ENCODE measurements at regions not wholly inside any gene's neighbourhood (a gene's known extent, or its start where the extent isn't known, plus 50 kb on each side); places are given as distances from the start of the nearest gene placed in this dataset.

DNA sequence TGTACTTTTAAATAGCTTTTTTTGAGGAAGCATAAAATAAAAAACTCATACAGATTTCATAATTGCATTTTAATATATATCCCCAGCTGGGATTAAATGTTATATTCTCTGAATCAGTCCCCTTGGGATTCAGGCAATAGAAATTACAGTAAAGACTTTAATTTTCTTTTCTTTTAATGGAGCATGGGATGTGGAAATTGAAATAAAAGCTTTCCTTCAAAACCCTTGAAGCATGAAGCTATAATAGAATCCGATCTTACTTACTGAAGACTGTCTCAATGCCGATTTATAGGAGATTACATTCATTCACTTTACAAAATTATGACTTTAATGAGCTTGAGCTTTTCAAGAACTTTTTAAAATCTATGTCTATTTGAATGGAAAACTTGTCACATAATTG, 243.4 kb downstream of the SPRY2 start:
- no peaks in the 10 kb centered on the region for H3K27me3 ChIP-seq (ENCODE audit: control insufficient read depth, insufficient read depth, low read length, poor library complexity, severe bottlenecking)
- WGBS, 2 experiments (ENCODE audit: insufficient coverage in 1 of 2, insufficient read length in 1 of 2): 95 to 100% methylated on average over 2 of the region's 2 CpGs
- H3K36me3 ChIP-seq (ENCODE audit: control insufficient read depth, insufficient read depth, low read length): no peaks in the 10 kb centered on the region
- Mint-ChIP-seq H3K9me3 (no peaks in the 10 kb centered on the region), H3K36me3 (ENCODE audit: low read depth) (no peaks in the 10 kb centered on the region), H3K27ac (no peak overlapping the region), H3K27me3 (ENCODE audit: insufficient read depth) (no peaks in the 10 kb centered on the region), H3K4me3 (no peak overlapping the region), H3K4me1 (peaks cover 10% of the 10 kb centered on the region)
- no peak overlapping the region for H3K9ac ChIP-seq (ENCODE audit: extremely low read depth, low read length, poor library complexity, severe bottlenecking)
- H3K4me1 ChIP-seq (ENCODE audit: control insufficient read depth, insufficient read depth, low read length): peaks cover 2% of the 10 kb centered on the region
- H3K4me3 ChIP-seq (ENCODE audit: low read length): no peak overlapping the region
- no peaks in the 10 kb centered on the region for H3K9me3 ChIP-seq (ENCODE audit: control insufficient read depth, low read length)
- DNase-seq: no peak
- TF ChIP-seq, protein P1, sequence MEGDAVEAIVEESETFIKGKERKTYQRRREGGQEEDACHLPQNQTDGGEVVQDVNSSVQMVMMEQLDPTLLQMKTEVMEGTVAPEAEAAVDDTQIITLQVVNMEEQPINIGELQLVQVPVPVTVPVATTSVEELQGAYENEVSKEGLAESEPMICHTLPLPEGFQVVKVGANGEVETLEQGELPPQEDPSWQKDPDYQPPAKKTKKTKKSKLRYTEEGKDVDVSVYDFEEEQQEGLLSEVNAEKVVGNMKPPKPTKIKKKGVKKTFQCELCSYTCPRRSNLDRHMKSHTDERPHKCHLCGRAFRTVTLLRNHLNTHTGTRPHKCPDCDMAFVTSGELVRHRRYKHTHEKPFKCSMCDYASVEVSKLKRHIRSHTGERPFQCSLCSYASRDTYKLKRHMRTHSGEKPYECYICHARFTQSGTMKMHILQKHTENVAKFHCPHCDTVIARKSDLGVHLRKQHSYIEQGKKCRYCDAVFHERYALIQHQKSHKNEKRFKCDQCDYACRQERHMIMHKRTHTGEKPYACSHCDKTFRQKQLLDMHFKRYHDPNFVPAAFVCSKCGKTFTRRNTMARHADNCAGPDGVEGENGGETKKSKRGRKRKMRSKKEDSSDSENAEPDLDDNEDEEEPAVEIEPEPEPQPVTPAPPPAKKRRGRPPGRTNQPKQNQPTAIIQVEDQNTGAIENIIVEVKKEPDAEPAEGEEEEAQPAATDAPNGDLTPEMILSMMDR (conservative IDR thresholded peaks at IDR 0.05): no peak
- no peak overlapping the region for H3K27ac ChIP-seq (ENCODE audit: low read depth, low read length)

DNA sequence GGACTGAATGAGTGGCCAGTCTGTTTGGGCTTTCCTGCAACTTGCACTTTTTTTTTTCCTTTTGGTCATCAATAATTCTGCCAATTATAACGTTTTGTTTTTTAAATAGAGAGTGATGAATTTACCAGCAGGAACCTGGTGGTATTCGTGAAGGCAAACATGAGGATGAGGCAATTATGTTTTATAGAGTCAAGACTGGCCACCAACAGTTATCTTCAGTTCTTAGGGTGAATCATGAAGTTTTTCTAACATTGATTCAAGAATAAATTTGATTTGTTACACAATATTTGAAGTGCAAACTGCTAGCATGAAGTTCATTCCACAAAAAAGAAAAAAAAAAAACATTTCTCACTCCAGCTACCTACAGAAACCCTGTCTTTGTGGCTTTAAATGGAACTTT, 244.5 kb downstream of the SPRY2 start:
- H3K27ac Mint-ChIP-seq: no peak overlapping the region
- WGBS, 2 experiments (ENCODE audit: insufficient coverage in 1 of 2, insufficient read length in 1 of 2): 42 to 60% methylated on average over 1 to 2 of the region's 2 CpGs

DNA sequence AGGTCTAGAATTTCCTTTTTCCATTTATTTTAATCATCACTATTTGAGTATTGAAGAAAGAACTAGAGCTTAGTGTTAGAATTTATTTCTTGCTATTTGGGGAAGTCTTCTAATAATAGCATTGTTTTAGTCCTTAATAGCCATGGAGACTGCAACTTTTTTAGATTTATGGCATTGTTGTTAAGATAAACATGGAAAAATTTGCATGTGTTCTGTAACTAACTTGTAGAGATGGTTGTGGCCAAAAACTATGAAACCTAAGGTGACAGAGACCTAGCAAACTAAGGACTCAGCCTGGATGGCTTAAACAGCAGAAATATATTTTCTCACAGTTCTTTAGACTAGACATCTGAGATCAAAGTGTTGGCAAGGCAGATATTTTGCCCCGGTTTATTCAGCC, 246.4 kb downstream of the SPRY2 start:
- H3K27me3 ChIP-seq (ENCODE audit: control insufficient read depth, insufficient read depth, low read length, poor library complexity, severe bottlenecking): no peaks in the 10 kb centered on the region
- H3K27me3 Mint-ChIP-seq (ENCODE audit: insufficient read depth): no peaks in the 10 kb centered on the region
- no peaks in the 10 kb centered on the region for H3K36me3 Mint-ChIP-seq (ENCODE audit: low read depth)
- no peak overlapping the region for H3K9ac ChIP-seq (ENCODE audit: extremely low read depth, low read length, poor library complexity, severe bottlenecking)
- H3K4me3 ChIP-seq (ENCODE audit: low read length): no peak overlapping the region
- no CpG with 5 or more reads among the region's 1 CpG for WGBS, 2 experiments (ENCODE audit: insufficient coverage in 1 of 2, insufficient read length in 1 of 2)
- H3K27ac ChIP-seq (ENCODE audit: low read depth, low read length): no peak overlapping the region
- H3K4me3 Mint-ChIP-seq: no peak overlapping the region
- no peak for DNase-seq
- no peaks in the 10 kb centered on the region for H3K36me3 ChIP-seq (ENCODE audit: control insufficient read depth, insufficient read depth, low read length)
- H3K4me1 ChIP-seq (ENCODE audit: control insufficient read depth, insufficient read depth, low read length): no peaks in the 10 kb centered on the region
- H3K4me1 Mint-ChIP-seq: no peaks in the 10 kb centered on the region
- H3K9me3 ChIP-seq (ENCODE audit: control insufficient read depth, low read length): no peaks in the 10 kb centered on the region
- no peaks in the 10 kb centered on the region for H3K9me3 Mint-ChIP-seq
- H3K27ac Mint-ChIP-seq: no peak overlapping the region
- TF ChIP-seq, protein P1 (conservative IDR thresholded peaks at IDR 0.05): no peak

More for the DNA sequence above, 244.5 kb downstream of the SPRY2 start:
- no peaks in the 10 kb centered on the region for H3K9me3 ChIP-seq (ENCODE audit: control insufficient read depth, low read length)
- H3K27me3 ChIP-seq (ENCODE audit: control insufficient read depth, insufficient read depth, low read length, poor library complexity, severe bottlenecking): no peaks in the 10 kb centered on the region
- Mint-ChIP-seq H3K9me3 (no peaks in the 10 kb centered on the region), H3K4me3 (no peak overlapping the region), H3K27me3 (ENCODE audit: insufficient read depth) (no peaks in the 10 kb centered on the region), H3K36me3 (ENCODE audit: low read depth) (no peaks in the 10 kb centered on the region), H3K4me1 (peaks cover 8% of the 10 kb centered on the region)
- H3K4me3 ChIP-seq (ENCODE audit: low read length): no peak overlapping the region
- no peak for DNase-seq
- no peak overlapping the region for H3K9ac ChIP-seq (ENCODE audit: extremely low read depth, low read length, poor library complexity, severe bottlenecking)
- no peak overlapping the region for H3K27ac ChIP-seq (ENCODE audit: low read depth, low read length)
- H3K4me1 ChIP-seq (ENCODE audit: control insufficient read depth, insufficient read depth, low read length): peaks cover 2% of the 10 kb centered on the region
- H3K36me3 ChIP-seq (ENCODE audit: control insufficient read depth, insufficient read depth, low read length): no peaks in the 10 kb centered on the region
- TF ChIP-seq, protein P1 (conservative IDR thresholded peaks at IDR 0.05): no peak
